ENCODE measurements at regions not wholly inside any gene's neighbourhood (a gene's known extent, or its start where the extent isn't known, plus 50 kb on each side); places are given as distances from the start of the nearest gene placed in this dataset.

DNA sequence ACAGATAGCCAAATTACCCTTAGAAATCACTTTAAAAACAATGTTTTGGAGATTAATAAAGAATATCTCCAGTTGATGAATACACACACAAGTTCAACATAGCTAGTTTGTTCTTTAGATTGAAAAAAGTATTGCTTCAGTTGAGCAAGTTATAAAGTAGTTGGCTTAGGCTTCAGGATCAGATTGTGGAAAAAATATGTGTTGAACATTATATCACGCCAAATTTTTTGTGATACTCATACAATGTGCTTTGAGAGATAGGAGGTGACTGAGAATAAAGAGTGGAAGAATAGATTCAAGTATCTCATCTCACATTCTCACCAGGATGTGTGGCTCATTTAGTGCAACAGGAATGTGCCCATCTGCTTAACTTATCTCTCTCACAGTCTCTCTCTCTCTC lies 553.3 kb downstream of the HTR7 start:
- TF ChIP-seq HNF4A (conservative IDR thresholded peaks at IDR 0.05) (no peak), FOXA2 (IDR thresholded peaks at IDR 0.05) (no peak), RAD21 (IDR thresholded peaks at IDR 0.05) (no peak), ATF3 (IDR thresholded peaks at IDR 0.05) (no peak)
- no peak for DNase-seq (ENCODE audit: low spot score)
- H3K4me3 ChIP-seq (ENCODE audit: low read depth in 1 of 3, low read length in 3 of 3) = no peak overlapping the region
- H3K36me3 ChIP-seq (ENCODE audit: control insufficient read depth in 4 of 4, insufficient read depth in 3 of 4, low read depth in 1 of 4, low read length in 3 of 4) = no peaks in the 10 kb centered on the region
- H3K9ac ChIP-seq (ENCODE audit: low read depth in 1 of 2, low read length in 2 of 2) = no peak overlapping the region
- 27% methylated on average over 1 of the region's 1 CpG for WGBS
- peaks cover 0 to 5% (median 2%) of the 10 kb centered on the region in 4 donors for H3K27me3 ChIP-seq (ENCODE audit: control insufficient read depth in 4 of 4, insufficient read depth in 4 of 4, low read length in 3 of 4)
- peaks cover 0 to 4% (median 1%) of the 10 kb centered on the region in 4 donors for H3K9me3 ChIP-seq (ENCODE audit: control insufficient read depth in 4 of 4, low read length in 3 of 4)
- H3K27ac ChIP-seq (ENCODE audit: low read depth in 1 of 2, low read length in 2 of 2) = no peak overlapping the region
- H3K4me1 ChIP-seq (ENCODE audit: control insufficient read depth in 4 of 4, insufficient read depth in 4 of 4, low read length in 3 of 4) = no peaks in the 10 kb centered on the region

DNA sequence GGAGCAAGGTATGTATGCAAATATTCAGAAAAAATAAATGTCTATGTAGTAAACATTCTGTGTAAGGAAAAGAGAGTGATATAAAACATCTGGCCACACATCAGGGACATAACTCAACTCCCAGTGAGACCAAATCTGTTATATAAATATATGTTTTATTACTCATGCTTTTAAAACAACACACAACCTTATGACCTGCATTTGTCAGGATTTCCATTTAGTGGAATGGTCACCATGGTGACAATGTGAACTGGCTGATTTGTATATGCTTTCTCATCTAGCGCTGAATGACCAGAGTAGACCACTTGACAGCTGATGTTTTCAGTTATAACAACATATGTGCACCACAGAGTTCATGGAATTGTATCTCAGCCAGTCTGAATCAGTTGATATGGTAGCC lies 551.7 kb downstream of the HTR7 start:
- Histone ChIP-seq H3K27me3 (ENCODE audit: control insufficient read depth in 4 of 4, insufficient read depth in 4 of 4, low read length in 3 of 4) (peaks cover 0 to 5% (median 2%) of the 10 kb centered on the region in 4 donors), H3K9ac (ENCODE audit: low read depth in 1 of 2, low read length in 2 of 2) (no peak overlapping the region), H3K9me3 (ENCODE audit: control insufficient read depth in 4 of 4, low read length in 3 of 4) (peaks cover 0 to 4% (median 1%) of the 10 kb centered on the region in 4 donors), H3K4me1 (ENCODE audit: control insufficient read depth in 4 of 4, insufficient read depth in 4 of 4, low read length in 3 of 4) (no peaks in the 10 kb centered on the region), H3K27ac (ENCODE audit: low read depth in 1 of 2, low read length in 2 of 2) (no peak overlapping the region), H3K4me3 (ENCODE audit: low read depth in 1 of 3, low read length in 3 of 3) (no peak overlapping the region), H3K36me3 (ENCODE audit: control insufficient read depth in 4 of 4, insufficient read depth in 3 of 4, low read depth in 1 of 4, low read length in 3 of 4) (no peaks in the 10 kb centered on the region)
- TF ChIP-seq ATF3 (IDR thresholded peaks at IDR 0.05) (no peak), TAF1 (conservative IDR thresholded peaks at IDR 0.05) (no peak), JUND (IDR thresholded peaks at IDR 0.05) (no peak), NR2F2 (IDR thresholded peaks at IDR 0.05) (no peak)
- TF ChIP-seq, protein P1, sequence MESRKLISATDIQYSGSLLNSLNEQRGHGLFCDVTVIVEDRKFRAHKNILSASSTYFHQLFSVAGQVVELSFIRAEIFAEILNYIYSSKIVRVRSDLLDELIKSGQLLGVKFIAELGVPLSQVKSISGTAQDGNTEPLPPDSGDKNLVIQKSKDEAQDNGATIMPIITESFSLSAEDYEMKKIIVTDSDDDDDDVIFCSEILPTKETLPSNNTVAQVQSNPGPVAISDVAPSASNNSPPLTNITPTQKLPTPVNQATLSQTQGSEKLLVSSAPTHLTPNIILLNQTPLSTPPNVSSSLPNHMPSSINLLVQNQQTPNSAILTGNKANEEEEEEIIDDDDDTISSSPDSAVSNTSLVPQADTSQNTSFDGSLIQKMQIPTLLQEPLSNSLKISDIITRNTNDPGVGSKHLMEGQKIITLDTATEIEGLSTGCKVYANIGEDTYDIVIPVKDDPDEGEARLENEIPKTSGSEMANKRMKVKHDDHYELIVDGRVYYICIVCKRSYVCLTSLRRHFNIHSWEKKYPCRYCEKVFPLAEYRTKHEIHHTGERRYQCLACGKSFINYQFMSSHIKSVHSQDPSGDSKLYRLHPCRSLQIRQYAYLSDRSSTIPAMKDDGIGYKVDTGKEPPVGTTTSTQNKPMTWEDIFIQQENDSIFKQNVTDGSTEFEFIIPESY (IDR thresholded peaks at IDR 0.05) = no peak
- TF ChIP-seq, protein P2, sequence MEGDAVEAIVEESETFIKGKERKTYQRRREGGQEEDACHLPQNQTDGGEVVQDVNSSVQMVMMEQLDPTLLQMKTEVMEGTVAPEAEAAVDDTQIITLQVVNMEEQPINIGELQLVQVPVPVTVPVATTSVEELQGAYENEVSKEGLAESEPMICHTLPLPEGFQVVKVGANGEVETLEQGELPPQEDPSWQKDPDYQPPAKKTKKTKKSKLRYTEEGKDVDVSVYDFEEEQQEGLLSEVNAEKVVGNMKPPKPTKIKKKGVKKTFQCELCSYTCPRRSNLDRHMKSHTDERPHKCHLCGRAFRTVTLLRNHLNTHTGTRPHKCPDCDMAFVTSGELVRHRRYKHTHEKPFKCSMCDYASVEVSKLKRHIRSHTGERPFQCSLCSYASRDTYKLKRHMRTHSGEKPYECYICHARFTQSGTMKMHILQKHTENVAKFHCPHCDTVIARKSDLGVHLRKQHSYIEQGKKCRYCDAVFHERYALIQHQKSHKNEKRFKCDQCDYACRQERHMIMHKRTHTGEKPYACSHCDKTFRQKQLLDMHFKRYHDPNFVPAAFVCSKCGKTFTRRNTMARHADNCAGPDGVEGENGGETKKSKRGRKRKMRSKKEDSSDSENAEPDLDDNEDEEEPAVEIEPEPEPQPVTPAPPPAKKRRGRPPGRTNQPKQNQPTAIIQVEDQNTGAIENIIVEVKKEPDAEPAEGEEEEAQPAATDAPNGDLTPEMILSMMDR (IDR thresholded peaks at IDR 0.05; ENCODE audit: low read depth, low read length, missing input control) = no peak
- TF ChIP-seq, protein P3, sequence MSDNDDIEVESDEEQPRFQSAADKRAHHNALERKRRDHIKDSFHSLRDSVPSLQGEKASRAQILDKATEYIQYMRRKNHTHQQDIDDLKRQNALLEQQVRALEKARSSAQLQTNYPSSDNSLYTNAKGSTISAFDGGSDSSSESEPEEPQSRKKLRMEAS (IDR thresholded peaks at IDR 0.05) = no peak
- WGBS = 83% methylated on average over 1 of the region's 1 CpG
- no peak for DNase-seq (ENCODE audit: low spot score)

DNA sequence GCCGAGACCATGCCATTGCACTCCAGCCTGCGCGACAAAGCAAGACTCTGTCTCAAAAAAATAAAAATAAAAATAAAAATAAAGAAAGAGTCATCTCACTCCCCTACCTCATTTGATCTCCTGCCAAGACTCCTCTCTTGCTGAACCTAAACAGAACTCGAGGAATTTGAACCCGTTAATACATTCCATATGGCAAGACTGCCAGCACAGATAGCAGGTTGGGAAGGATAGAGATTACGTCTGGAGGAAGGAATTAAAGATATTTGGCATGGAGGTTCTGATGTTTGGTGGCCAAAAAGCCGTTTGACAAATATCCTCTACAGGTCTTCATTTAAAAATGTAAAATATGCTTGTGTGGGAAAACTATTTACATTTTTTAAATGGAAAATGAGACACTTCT lies 549.6 kb downstream of the HTR7 start:
- H3K4me1 ChIP-seq (ENCODE audit: control insufficient read depth in 4 of 4, insufficient read depth in 4 of 4, low read length in 3 of 4) = no peaks in the 10 kb centered on the region
- H3K9ac ChIP-seq (ENCODE audit: low read depth in 1 of 2, low read length in 2 of 2) = no peak overlapping the region
- no peak overlapping the region for H3K4me3 ChIP-seq (ENCODE audit: low read depth in 1 of 3, low read length in 3 of 3)
- peaks cover 0 to 4% (median 1%) of the 10 kb centered on the region in 4 donors for H3K9me3 ChIP-seq (ENCODE audit: control insufficient read depth in 4 of 4, low read length in 3 of 4)
- H3K27me3 ChIP-seq (ENCODE audit: control insufficient read depth in 4 of 4, insufficient read depth in 4 of 4, low read length in 3 of 4) = peaks cover 0 to 5% (median 2%) of the 10 kb centered on the region in 4 donors
- 75% methylated on average over 7 of the region's 7 CpGs for WGBS
- no peaks in the 10 kb centered on the region for H3K36me3 ChIP-seq (ENCODE audit: control insufficient read depth in 4 of 4, insufficient read depth in 3 of 4, low read depth in 1 of 4, low read length in 3 of 4)
- no peak overlapping the region for H3K27ac ChIP-seq (ENCODE audit: low read depth in 1 of 2, low read length in 2 of 2)
- no peak for DNase-seq (ENCODE audit: low spot score)
- TF ChIP-seq RXRA (IDR thresholded peaks at IDR 0.05) = no peak
